CD4-positive, alpha-beta T cell treated with Interleukin-4 for 4 hours (primary cell): ENCODE measurements at regions not wholly inside any gene's neighbourhood (a gene's known extent, or its start where the extent isn't known, plus 50 kb on each side); places are given as distances from the start of the nearest gene placed in this dataset.
A peak's percentile ranks its signal among the peaks of the same experiment; 100 is the strongest.
"Not testable (repeated sequence)": the region's sequence is repeated elsewhere in the genome, so short reads cannot be mapped to it uniquely, and the experiment has no call there.

ENCODE experiments used
- DNase-seq: peaks from one replicate; pipeline ENCODE4 v3.0.0-alpha.2; 2020

DNA sequence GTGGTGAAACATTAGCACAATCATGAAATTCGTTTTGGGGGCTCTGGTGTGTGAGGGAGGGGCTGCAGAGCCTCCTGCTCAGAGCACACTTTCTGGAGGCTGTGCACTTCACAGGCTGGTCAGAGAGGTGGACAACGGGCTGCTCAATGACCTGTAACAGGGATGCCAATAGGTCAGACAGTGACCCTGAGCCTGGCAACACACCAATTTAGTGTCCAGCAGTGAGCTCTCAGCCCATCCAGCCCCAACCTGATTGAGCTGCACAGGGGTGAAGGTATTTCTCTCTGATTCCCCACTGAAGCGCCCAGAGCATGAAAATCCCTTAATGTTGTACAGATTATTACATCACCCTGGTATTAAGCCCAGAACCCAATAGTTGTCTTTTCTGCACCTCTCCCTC, 191.3 kb upstream of the ZNF32 start:
- DNase-seq = no peak

DNA sequence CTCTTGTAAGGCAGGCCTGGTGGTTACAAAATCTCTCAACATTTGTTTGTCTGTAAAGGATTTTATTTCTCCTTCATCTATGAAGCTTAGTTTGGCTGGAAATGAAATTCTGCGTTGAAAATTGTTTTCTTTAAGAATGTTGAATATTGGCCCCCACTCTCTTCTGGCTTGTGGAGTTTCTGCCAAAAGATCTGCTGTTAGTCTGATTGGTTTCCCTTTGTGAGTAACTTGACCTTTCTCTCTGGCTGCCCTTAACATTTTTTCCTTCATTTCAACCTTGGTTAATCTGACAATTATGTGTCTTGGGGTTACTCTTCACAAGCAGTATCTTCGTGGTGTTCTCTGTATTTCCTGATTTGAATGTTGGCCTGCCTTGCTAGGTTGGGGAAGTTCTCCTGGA, 186.1 kb upstream of the ZNF32 start:
- DNase-seq = not testable (repeated sequence)

DNA sequence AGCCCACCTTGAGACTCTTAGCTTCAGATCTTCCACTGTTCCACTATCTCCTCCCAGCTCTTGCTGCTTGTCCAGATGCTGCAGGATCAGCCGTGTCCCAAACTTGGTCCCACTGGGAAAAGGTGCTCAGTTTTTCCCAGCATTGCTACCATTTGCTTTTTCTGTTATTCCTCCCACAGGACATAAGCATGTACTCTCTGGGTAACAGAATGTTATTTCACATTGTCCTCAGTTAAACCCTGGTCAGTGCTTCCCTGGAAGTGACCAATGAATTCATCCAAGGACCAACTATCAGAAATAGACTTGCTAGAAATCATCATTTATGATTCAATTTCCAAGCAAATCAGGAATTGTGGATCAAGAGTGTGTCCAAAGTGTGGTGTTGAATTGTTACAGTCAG, 179.2 kb upstream of the ZNF32 start:
- no peak for DNase-seq

DNA sequence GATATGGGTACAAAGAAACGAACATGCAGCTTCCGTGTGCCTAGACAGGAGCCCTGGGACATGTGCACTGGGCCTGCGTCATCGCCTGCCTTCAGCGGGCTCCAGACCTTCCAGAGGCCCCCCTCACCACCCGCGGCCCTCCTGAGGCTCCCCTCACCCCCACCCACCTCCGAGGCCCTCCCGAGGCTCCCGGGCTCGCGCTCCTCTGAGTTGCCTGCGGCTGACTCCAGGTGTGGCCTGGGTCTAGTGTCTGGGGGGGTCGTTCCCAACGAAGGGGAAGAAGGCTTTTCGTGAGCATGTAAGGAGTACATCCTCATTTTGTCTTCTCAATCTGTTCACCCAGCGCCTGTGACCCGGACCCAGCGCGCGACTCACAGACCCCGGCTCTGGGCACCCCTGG, 177.3 kb upstream of the ZNF32 start:
- DNase-seq = no peak

DNA sequence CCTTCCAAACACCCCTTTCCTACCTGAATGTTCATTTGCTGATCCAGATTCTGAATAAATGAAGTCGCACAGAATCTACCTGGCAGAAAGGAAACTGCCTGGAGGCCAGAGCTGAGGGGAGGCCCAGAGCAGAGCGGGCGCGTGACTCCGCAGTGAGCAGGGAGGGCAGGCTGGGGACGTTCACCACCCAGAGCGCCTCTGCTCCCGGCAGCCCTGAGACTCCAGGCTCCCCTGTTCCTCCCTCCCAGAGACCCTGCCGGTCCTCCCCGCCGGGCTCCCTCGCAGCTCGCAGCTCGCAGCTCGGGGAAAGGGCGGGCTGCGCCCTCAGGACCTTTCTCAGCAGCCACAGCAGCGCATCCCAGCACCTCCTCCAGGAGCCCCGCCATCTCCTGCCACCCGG, 176.7 kb upstream of the ZNF32 start:
- no peak for DNase-seq

DNA sequence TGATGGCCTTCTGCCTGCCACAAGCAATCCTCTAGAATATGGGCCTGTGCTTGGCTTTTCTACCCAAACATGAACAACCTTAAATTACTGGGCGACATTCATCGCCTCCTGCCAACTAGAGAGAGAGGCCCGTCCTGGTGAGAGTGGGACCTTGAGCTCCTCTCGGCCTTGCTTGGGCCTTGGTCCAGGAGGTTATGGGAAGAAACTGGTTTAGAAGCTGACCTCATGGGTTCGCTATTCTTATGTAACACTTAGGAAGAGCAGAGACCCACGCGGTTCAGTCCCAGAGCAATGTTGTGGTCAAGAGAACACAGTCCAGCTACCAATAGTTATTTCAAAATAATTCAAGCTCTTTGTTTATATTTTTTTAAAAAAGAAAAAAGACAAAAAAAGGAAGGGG, 176.3 kb upstream of the ZNF32 start:
- DNase-seq = no peak

DNA sequence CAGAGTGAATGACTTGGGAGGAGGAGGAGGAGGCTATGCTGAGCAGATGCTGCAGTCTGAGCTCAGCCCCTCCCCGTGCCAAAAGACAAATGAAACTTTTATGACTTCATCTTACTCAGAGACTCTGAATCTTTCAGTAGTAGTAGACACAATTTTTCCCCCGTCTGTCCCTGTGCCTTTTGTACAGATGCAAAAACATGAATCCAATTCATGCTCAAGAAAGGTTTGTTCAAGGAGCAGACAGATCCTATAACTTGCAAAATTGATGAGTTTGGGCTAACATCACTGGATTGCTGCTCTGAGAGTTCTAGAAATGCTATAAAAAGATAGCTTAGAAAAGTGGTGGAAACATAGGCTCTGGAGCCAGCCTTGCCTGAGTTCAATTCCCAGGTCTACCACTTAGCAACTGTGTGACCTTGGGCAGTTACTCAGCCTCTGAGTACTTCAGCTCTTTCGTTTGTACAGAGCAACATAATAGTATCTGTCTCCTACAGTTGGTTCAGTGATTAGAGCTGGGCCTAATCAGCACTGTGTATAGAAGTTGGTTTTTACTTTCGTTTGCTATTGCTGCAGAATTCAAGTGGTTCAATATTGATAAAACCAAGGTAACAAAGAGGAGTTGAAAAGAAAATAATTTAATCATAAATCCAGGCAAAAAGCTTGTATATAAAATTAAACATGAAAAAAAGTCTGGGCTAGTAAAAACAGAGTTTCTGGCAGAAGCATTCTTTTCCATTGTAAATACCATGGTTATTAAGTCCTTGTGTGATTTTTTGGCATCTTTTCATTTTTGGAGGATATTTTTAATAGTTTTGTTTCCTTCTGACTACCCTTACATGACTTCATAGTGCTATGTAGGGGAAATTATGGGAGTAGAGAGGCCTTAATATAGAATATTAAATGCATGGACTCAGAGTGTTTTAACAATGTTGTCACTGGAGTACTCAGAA, 174.2 kb upstream of the ZNF32 start:
- no peak for DNase-seq

DNA sequence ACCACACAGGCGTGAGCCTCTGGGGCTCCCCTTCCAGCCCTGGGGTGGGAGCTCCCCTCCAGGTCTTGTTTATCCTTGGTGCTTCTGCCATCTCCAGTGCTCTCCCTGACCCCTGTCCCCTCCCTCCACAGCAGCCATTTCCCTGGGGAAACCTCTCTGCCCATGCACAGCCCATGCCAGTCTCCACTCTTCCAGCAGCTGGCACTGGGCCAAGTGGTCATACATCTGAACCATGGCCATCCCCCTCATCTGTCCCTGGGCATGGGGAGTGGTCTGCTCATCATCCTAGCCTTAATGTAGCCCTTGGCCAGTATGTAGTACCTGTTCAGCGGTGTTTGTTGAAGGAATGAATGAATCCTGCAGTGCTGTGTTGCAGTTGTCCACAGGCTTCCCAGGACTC, 172.4 kb upstream of the ZNF32 start:
- DNase-seq = no peak

DNA sequence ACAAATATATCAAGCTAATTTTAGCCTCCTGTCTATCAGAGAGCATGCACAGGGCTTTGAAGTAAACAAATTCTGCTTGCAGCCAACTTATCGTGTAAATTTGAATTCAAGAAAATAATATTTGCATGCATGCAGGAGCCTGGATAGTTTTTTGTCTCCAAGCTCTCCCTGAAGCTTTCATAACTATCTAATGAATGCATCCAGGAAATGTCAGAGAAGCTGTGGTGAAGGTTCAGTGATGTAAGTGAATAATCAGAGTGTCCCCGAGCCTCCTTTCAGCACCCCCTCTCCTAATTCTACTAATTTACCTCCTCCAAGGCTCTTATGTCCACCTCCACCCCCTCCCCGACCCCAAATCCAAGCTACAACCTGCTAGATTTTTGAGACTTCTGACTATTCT, 172.0 kb upstream of the ZNF32 start:
- DNase-seq = no peak

DNA sequence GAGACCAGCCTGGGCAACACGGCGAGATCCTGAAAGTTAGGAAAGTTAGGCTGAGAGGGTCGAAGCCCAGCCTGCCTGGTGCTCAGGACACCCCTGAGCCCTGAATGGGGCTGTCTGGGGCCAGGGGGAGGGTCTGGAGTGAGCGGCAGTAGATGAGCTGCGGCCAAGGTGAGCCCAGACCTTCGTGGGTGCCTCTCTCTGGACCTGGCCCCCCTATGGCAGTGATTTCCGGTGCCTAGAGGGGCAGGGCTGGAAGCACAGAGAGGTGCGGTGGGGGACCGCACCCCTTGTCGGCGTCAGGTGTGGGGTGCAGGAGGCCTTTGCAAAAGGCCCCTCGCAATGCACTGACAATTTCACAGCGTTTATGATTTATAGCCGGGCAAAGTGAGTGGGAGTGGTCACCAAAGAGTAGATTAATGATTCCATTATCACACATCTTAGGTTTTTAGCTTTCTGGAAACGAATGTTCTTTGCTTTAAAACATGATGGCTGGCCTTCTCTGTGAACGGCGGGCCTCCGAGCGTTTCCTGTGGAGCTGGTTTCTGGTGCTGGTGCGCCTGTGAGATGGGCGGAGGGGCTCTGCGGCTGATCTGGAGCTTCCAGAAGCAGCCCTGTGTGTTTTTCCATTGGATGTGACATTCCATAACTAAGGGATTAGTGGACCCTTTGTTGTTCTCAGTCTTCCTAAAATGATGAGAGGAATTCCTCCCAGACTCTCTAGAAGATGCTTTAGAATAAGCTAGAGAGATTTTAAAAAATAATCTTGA, 171.0 kb upstream of the ZNF32 start:
- DNase-seq = no peak

DNA sequence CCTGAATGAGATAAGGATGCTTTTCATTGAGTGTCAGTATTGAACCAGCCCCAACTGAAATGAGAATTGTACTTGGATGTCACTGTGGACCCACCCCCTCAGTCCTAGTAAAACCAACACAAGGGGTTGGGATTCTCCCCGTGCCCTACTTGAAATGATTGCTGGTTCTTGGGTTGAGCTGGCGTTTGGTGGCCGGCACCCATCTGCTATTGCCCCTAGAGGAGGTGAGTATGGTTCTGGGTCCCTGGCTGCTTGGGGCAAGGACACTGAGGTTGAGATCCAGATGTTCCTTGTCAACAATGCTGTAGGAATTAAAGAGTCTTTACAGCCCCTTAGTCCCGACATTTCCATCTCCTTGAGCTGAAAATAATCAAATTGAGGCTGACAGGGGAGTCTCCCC, 170.0 kb upstream of the ZNF32 start:
- DNase-seq = no peak

DNA sequence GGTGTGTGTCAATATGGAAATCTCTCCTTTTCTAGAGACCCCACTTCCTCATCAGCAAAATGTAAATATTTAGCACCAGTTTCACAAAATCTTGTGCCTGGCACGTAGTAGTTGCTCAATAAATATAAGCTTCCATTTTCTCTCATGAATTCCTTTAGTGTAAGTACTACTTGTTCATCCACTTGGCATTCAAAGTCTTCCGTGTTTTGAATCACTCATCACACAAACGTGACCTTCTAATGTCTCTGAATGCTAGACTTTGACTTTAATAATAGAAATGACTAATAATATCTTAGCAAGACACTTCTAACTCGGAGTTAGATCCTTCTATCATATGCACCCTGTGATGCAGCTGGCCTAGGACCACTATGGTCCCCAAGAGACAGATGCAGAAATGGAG, 168.7 kb upstream of the ZNF32 start:
- no peak for DNase-seq

DNA sequence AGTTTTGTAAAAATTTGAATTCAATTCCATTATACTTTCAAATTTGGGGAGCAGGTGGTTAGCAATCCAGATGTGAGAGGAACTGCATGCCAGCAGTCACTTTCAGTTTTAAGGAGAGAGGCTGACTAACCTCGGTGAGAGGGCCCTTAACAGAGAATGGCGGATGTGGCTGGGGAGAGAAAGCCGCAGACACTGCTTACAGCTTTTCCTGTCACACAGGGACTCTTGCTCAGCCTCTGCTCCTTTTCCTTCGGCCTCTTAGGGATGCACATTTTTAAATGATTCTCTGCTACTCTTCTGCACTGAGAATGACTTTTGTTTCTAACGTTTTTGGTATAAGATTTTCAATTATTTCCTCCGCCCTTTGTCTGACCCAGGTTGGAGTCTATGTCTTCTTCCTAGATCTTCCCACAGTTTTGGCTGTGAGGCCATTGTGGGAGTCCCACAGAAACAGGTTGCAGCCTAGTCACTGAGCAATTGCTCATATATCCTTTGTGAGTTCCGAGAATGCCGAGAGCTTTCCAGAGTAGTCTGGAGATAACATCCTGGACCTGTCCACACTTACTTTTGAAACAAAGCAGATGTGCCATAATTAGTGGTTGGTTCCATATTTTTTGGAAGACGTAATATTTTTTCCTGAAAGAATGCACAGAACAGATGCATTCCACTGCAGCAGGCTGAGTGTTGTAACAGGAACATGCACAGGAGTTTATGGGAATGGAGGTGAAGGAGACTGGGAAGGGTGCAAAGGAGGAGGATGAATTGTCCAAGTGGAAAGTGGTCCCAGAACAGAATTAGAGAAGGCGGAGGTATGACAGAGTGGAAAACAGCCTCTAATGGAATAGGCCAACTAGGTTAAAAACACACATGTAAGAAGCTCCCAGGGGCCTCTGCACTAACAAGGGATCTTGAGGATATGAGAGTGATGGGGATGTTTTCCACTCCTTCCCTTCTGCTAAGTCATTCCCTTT, 168.0 kb upstream of the ZNF32 start:
- DNase-seq = peak; percentile 81

DNA sequence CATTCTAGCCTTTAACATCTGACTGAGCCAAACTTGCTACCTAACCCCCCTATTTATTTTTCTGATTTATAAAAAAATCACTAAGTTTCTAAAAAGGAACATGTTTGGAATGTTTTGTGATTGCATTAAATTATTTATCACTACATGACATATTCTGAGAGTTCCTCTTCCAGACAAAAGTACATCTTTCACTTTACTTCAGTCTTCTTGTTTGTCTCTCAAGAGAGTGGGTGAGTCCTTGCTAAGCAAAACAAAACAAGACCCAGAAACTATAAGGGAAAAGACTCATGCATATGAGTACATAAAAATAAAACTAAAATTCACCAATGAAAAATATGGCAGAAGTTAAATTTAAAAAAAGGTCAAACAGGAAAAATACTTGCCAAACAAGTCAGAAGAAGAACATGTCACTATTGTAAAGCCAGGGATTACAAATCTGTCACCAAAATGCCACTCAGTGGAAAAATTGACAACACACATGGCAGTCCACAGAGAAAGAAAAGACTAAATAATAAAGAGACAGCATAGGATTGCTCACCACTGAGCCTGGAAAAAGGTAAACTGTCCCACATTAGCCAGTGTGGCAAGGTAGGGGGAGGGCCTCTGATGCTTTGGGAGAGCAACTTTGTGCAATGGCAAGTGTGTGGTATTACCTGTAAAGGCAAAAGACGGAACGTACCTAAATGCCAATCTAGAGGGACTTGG, 166.7 kb upstream of the ZNF32 start:
- DNase-seq = no peak

DNA sequence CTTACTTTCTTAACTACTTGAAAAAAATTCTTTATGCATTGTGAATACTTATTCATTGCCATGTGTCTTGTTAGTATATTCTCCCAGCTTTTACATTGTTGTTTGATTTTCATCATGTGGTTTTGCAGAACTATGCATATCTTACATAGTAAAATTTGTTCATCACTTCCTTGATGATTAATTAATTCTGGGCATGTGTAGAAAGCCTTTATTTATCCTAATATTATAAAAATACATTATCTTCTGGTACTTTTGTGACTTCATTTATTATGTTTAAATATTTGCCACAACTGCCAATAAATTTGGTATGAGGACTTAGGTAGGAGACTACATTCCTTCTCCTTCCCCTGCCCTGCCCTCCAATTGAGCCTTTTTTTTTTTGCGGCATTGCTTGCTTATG, 166.0 kb upstream of the ZNF32 start:
- DNase-seq = no peak

DNA sequence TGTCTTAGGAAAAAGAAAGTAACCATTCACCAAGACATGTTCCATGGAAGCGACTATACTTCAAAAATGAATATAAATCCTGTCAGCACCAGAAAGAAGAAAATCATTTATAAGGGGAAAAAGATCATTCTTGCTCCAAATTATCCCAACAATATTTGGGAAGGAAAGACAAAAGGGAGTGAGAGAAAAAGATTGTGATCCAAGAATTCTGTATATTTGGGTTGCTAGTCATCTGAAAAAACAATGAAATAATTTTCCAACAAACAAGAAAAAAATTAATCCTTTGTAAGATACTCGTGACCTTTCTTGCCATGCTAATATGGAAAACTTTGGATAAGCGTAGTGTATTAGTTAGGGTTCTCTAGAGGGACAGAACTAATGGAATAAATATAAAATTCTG, 163.2 kb upstream of the ZNF32 start:
- no peak for DNase-seq

DNA sequence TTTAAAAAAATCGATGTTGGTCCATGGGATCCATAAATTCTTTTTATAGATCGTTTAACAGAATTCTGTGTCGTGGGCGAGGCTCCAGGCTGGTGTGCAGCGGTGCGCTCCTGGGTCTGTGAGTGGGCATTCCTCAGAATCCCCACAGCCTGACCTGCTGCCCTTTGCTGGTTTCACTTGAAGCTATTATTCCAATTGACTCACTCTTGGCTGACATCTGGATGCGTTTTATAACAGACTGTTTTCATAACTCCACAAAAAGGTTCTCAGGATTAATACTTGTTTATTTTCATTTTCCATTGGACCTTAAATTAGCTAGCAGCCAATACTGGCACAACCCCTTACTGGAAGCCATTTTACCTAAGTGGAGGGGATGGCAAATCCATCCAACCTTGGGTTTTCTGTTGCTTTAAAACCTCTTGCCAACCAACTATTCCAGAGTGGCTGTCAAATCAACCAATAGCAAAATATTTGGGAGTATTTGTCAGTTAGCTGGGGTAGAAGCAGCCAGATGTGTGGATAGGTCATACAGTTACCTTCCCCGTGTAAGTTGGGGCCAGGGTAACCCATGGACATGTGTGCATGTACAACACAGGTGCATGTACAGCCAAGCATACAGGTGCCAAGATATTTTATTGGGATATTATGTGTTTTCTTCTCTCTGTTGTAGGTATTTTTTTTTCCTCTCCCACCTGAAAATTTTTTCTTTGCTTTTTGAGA, 160.7 kb upstream of the ZNF32 start:
- no peak for DNase-seq

DNA sequence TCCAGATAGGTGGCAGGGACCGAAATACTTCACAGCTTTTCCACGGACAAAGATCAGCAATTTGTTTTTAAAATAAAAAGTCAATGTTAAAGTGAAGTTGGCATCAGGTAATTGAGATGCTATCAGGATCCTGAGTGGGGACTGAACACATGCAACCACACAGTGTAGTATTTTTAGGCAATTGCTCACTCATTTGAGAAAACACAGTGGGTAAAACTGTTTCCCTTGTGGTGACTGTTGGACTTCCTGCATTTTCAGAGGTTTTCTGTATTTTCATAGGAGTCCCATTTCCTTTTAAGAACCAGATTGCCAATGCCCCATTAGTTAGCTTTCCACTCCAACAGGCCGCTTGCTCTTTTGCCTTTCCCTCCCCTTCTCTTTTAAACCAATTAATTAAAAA, 159.5 kb upstream of the ZNF32 start:
- DNase-seq = no peak

DNA sequence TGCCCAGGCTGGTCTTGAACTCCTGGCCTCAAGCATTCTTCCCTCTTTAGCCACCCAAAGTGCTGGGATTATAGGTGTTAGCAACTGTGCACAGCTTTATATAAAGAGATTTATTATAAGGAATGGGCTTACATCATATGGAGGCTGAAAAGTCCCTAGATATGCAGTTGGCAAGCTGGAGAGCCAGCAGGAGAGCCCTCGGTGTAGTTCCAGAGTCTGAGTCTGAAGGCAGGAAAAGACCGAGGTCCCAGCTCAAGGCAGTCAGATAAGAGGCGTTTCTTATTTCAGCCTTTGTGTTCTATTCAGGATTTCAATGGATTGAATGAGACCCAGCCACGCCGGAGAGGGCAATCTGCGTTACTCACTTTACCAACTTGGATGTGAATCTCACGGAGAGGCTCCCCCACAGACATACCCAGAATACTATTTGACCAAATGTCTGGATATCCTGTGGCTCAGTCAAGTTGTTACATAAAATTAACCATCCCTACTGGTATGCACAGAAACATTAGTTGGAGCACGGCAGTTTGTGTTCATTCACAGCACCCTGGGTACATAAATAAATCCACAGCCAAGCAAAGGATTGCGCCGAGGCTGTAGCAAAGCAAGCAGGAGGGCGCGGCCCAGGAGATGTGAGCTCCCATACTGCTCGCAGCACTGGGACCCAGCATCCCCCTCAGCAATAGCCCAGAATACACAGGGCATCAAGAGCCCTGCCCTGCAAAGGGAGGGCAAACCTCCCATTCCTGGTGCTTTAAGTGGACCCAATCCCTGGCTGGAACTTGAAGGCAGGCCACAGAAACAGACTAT, 158.4 kb upstream of the ZNF32 start:
- no peak for DNase-seq

DNA sequence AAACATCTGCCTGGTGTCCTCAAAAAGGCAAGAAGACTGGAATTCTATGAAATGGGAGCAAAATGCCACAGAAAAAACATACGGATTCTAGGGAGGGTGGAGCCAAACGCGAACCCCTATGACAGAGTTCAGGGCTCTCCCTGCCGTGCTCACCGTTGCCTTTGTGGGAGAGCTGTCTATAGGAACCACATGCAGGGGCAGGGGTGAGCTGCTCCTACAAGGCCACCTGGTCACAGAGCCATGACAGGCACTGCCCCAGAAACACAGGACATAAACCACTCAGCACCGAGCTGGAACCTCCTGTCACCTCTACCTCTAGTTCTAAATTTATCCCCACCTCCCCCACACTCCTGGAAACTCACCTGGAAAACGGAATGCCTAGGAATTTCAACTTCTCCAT, 155.1 kb upstream of the ZNF32 start:
- DNase-seq = no peak
